Activated naive CD4-positive, alpha-beta T cell treated with anti-CD3 and anti-CD28 coated beads for 36 hours (primary cell): ENCODE measurements at regions not wholly inside any gene's neighbourhood (a gene's known extent, or its start where the extent isn't known, plus 50 kb on each side); places are given as distances from the start of the nearest gene placed in this dataset.

Experiments
- CTCF ChIA-PET: fragments of 350-600 bp; sonication (Branson Sonifier 250); formaldehyde crosslinking; loops from one replicate; lab custom pipeline; 2021; ENCODE audit warnings: antibody characterized with exemption; lab: Charles Lee
- DNase-seq: peaks from one replicate; pipeline ENCODE4 v3.0.0-alpha.2; 2020
- H3K27ac Mint-ChIP-seq: one replicate; pipeline ENCODE4 v1.8.0; 2021; ENCODE audit warnings: mild to moderate bottlenecking, mixed read lengths
- H3K27me3 Mint-ChIP-seq: one replicate; pipeline ENCODE4 v1.8.0; 2021; ENCODE audit warnings: low read depth, mixed read lengths
- H3K36me3 Mint-ChIP-seq: one replicate; pipeline ENCODE4 v1.8.0; 2021; ENCODE audit warnings: low read depth, mixed read lengths
- H3K4me1 Mint-ChIP-seq: one replicate; pipeline ENCODE4 v1.8.0; 2021; ENCODE audit warnings: low read depth, mixed read lengths
- H3K4me3 Mint-ChIP-seq: one replicate; pipeline ENCODE4 v1.8.0; 2021; ENCODE audit warnings: mild to moderate bottlenecking, moderate library complexity, mixed read lengths
- H3K9me3 Mint-ChIP-seq: one replicate; pipeline ENCODE4 v1.8.0; 2021; ENCODE audit warnings: mixed read lengths
- intact Hi-C: fragments of 100-400 bp; cut with micrococcal nuclease; formaldehyde crosslinking; loops from one replicate; pipeline ENCODE4 v1.15.1; 2023

DNA sequence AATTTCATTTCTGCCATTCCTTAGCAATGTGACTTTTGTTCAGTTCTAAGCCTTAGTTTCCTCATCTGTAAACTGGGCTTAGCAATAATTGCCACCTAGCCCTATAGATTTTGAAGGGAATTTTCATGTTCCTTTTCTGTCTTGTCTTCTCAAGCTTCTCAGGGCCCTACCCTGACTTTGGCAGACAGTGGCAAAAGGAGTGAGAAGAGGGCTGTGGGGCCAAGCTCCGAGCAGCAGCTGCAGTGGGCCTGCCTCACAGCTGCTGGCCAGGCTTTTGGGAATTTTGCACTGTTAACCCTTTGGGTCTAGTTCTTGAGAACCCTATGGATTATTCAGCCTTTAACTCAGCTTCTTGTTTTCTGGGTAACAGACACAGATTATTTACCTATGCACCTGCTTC, 67.6 kb upstream of the IGSF1 start:
- CTCF ChIA-PET = no interaction called here
- H3K4me3 Mint-ChIP-seq = no peak overlapping the region

DNA sequence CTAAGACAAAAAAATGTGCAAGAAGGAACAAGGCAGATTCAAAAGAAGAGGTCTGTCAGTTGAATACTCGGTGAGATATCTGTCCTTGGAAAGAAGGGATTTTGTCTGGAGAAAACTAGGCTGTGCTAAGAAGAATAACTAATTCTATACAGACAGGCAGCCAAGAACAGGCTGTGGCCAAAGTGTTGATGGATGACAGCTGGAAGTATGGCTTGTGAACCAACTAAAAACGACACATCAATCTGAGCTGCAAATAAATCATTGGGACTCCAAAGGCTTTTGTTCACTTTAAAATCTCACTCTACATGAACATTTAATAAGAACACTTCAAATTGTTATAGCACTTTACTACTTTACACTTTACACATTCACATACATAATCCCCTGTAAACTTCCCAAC, 70.5 kb upstream of the IGSF1 start:
- CTCF ChIA-PET = no interaction called here
- no peak overlapping the region for H3K4me3 Mint-ChIP-seq
- no peak overlapping the region for H3K27ac Mint-ChIP-seq
- no peaks in the 10 kb centered on the region for H3K36me3 Mint-ChIP-seq
- H3K27me3 Mint-ChIP-seq = no peaks in the 10 kb centered on the region
- H3K4me1 Mint-ChIP-seq = no peaks in the 10 kb centered on the region
- no peak for DNase-seq
- intact Hi-C loops = no loop called here
- H3K9me3 Mint-ChIP-seq = no peaks in the 10 kb centered on the region

More for the DNA sequence above, 67.6 kb upstream of the IGSF1 start:
- intact Hi-C loops = no loop called here
- DNase-seq = no peak
- Mint-ChIP-seq H3K27ac (no peak overlapping the region), H3K9me3 (no peaks in the 10 kb centered on the region), H3K36me3 (no peaks in the 10 kb centered on the region), H3K4me1 (no peaks in the 10 kb centered on the region), H3K27me3 (no peaks in the 10 kb centered on the region)

DNA sequence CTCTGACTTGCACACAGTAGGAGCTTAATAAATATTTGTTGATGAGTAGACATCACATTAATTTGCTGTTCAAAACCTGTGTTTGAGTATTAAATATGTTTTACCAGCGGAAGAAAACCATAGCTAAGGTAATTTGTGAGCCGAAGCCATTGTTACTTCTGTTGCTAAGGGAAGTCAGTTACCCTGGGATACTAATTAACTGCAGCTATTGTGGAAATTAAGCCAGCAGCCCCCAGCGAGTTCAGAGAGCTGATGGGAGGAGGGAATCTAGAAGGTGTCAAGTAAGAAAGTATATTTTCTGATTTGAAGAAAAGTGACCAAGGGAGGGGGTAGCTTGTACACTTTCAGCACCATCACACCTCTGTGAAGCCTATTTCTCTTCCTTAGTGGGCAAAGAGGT, 76.7 kb upstream of the IGSF1 start:
- CTCF ChIA-PET = interaction anchor here (0.7 kb wide), 1 partner anchor 10 kb away, joined by 4 read pairs; no protein-coding TSS in a partner anchor

DNA sequence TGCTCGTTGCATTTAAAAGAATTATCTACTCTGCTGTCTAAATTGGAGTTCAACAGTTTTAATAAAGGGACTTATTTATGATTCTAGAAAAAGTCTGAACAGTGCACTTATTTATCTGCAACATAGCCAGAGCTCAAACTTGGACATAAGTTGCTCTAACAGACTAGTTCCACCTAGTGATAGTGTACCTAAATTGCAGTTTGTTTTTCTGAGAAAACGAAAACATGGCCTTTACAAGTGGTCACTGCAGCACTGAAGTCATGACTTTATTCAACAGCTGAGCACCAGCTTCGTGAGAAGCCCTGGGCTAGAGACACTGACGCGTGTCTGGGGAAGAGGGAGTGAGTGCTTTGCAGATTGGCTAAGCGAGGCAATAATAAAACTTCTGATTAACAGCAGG, 77.3 kb upstream of the IGSF1 start:
- Mint-ChIP-seq H3K9me3 (no peaks in the 10 kb centered on the region), H3K36me3 (no peaks in the 10 kb centered on the region), H3K4me3 (no peak overlapping the region), H3K27ac (no peak overlapping the region), H3K27me3 (no peaks in the 10 kb centered on the region), H3K4me1 (no peaks in the 10 kb centered on the region)
- no peak for DNase-seq
- CTCF ChIA-PET = interaction anchor here (0.7 kb wide), 1 partner anchor 10 kb away, joined by 4 read pairs; no protein-coding TSS in a partner anchor
- intact Hi-C loops = no loop called here

More for the DNA sequence above, 76.7 kb upstream of the IGSF1 start:
- no peaks in the 10 kb centered on the region for H3K27me3 Mint-ChIP-seq
- H3K27ac Mint-ChIP-seq = no peak overlapping the region
- H3K4me3 Mint-ChIP-seq = no peak overlapping the region
- intact Hi-C loops = no loop called here
- DNase-seq = no peak
- H3K36me3 Mint-ChIP-seq = no peaks in the 10 kb centered on the region
- no peaks in the 10 kb centered on the region for H3K9me3 Mint-ChIP-seq
- no peaks in the 10 kb centered on the region for H3K4me1 Mint-ChIP-seq

DNA sequence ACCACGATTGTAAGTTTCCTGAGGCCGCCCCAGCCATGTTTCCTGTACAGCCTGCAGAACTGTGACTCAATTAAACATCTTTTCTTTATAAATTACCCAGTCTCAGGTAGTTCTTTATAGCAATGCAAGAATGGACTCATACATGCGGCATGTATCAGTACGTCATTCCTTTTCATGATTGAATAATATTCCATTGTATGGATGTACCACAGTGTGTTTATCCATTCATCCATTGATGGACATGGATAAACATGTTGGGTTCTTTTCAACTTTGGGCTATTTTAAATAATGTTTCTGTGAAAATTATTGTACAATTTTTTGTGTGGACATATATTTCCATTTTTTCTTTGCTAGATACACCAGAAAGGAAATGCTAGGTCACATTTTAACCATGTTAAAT, 99.2 kb upstream of the IGSF1 start:
- Mint-ChIP-seq H3K4me1 (no peaks in the 10 kb centered on the region), H3K4me3 (no peak overlapping the region), H3K9me3 (peaks cover 8% of the 10 kb centered on the region), H3K27ac (no peak overlapping the region), H3K27me3 (no peaks in the 10 kb centered on the region), H3K36me3 (no peaks in the 10 kb centered on the region)
- no peak for DNase-seq
- CTCF ChIA-PET = no interaction called here
- intact Hi-C loops = no loop called here

DNA sequence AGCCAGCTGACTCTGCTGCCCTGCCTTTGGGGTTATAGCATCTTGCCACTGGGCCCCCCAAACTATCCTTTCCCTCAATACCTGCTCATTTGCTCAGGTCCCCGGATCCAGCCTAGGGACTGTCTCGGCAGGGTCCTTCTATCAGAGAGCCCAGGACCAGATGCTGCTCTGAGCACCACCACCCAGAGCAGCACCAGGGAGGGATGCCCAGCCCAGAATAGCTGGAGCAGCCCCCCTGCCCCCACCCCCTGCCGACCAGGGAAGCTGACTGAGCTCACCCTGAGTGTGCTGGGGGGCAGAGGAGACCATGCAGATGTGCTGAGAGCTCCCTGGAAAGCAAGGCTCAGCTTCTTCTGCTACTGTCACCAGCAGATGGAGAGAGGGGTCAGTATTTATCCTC, 103.6 kb upstream of the IGSF1 start:
- Mint-ChIP-seq H3K4me3 (no peak overlapping the region), H3K27me3 (no peaks in the 10 kb centered on the region), H3K4me1 (no peaks in the 10 kb centered on the region), H3K27ac (no peak overlapping the region), H3K36me3 (no peaks in the 10 kb centered on the region), H3K9me3 (peaks cover 6% of the 10 kb centered on the region)
- CTCF ChIA-PET = no interaction called here
- intact Hi-C loops = no loop called here
- no peak for DNase-seq

DNA sequence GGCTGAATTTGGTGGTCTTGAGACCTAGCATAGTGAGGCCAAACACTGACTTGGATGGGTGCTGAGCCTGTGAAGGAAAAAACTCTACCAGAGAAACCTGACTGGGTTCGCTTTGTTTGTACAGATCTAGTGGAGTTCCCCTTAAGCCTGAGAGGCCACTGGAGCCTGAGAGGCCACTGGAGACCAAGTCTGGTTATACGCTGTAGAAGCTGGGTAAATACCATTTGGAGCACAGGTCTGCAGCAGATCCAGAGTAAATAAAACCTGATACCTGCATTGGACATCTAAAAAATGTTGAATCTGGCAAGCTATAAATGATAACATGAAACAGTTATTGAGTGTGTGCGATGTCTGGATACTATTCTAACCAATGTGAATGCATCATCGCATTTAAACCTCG, 104.3 kb upstream of the IGSF1 start:
- Mint-ChIP-seq H3K36me3 (no peaks in the 10 kb centered on the region), H3K27ac (no peak overlapping the region)

DNA sequence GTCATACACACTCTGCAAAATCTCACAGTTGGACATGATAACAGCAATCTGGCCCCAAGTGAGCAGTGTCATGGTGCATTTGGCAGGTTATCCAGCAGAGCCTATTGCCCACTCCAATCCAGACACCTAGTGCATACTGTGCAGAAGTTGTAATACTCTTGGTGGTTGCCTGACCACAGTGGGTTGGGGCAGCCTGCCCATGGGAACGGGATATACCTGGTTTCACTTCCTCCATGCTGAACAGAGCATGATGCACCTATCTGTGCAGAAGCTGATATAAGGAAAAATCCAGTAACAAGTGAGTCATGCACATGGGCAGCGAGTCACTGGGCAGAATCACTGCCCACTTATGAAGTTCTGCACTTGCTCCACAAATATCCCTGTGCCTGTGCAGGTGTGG, 105.3 kb upstream of the IGSF1 start:
- Mint-ChIP-seq H3K4me1 (no peaks in the 10 kb centered on the region), H3K9me3 (no peaks in the 10 kb centered on the region), H3K27ac (no peak overlapping the region), H3K36me3 (no peaks in the 10 kb centered on the region), H3K27me3 (no peaks in the 10 kb centered on the region), H3K4me3 (no peak overlapping the region)
- CTCF ChIA-PET = no interaction called here
- DNase-seq = no peak
- intact Hi-C loops = no loop called here

More for the DNA sequence above, 104.3 kb upstream of the IGSF1 start:
- CTCF ChIA-PET = no interaction called here
- no peak for DNase-seq
- Mint-ChIP-seq H3K4me1 (no peaks in the 10 kb centered on the region), H3K4me3 (no peak overlapping the region), H3K9me3 (no peaks in the 10 kb centered on the region), H3K27me3 (no peaks in the 10 kb centered on the region)
- intact Hi-C loops = no loop called here

DNA sequence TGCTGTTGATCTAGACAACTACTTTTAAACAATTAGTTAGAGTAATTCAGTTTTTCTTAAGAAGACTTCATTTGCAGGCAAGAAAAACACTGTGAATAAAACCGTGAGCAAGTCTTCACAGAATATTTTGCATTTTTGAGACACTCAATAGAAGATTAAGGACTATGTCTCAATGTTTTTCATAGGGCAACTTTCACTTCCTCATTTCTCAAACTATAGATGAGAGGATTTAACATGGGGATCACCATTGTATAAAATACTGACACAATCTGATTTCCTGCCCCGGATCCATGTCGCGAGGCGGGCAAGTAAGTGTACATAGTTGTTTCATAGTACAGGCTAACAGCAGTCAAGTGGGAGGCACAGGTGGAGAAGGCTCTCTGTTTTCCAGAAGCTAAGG, 108.8 kb upstream of the IGSF1 start:
- no peak overlapping the region for H3K27ac Mint-ChIP-seq
- intact Hi-C loops = no loop called here
- no peak for DNase-seq
- no peaks in the 10 kb centered on the region for H3K27me3 Mint-ChIP-seq
- no peaks in the 10 kb centered on the region for H3K4me1 Mint-ChIP-seq
- no peak overlapping the region for H3K4me3 Mint-ChIP-seq
- H3K9me3 Mint-ChIP-seq = no peaks in the 10 kb centered on the region
- CTCF ChIA-PET = no interaction called here
- H3K36me3 Mint-ChIP-seq = no peaks in the 10 kb centered on the region

DNA sequence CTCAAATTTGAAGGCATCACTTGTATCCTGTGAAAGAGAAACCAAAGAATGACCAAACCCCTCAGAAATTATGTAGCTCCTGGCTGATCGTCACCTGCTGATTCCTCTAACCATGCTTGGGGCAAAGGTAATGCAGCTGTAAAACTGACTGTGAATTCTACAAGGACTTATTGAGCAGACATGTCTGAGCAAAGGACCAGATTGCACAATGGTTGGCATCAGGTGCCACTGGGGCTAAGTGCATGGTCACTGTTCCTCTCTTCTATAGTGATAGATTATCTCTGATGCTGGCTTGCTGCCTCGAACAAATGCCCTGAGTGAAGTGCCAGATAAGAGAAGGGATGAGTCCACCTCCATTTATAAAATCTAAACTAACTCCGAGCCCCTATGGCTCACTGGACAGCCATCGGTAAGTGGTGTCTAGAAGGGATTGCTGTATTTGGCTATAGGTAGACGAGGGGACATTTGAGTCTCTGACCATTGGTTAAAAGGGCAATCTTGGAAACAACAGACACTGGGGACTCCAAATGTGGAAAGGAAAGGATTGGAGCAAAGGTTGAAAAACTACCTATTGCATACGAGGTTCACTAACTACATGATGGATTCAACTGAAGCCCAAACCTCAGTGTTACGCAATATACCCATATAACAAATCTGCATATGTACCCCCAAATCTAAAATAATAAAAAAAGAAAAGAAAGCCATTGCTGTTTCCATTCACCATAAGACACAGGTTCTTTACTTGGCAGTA, 110.7 kb upstream of the IGSF1 start:
- H3K4me3 Mint-ChIP-seq = no peak overlapping the region
- H3K4me1 Mint-ChIP-seq = no peaks in the 10 kb centered on the region
- H3K27me3 Mint-ChIP-seq = no peaks in the 10 kb centered on the region
- H3K36me3 Mint-ChIP-seq = no peaks in the 10 kb centered on the region
- CTCF ChIA-PET = no interaction called here
- no peak overlapping the region for H3K27ac Mint-ChIP-seq
- H3K9me3 Mint-ChIP-seq = no peaks in the 10 kb centered on the region
- DNase-seq = no peak
- intact Hi-C loops = no loop called here

DNA sequence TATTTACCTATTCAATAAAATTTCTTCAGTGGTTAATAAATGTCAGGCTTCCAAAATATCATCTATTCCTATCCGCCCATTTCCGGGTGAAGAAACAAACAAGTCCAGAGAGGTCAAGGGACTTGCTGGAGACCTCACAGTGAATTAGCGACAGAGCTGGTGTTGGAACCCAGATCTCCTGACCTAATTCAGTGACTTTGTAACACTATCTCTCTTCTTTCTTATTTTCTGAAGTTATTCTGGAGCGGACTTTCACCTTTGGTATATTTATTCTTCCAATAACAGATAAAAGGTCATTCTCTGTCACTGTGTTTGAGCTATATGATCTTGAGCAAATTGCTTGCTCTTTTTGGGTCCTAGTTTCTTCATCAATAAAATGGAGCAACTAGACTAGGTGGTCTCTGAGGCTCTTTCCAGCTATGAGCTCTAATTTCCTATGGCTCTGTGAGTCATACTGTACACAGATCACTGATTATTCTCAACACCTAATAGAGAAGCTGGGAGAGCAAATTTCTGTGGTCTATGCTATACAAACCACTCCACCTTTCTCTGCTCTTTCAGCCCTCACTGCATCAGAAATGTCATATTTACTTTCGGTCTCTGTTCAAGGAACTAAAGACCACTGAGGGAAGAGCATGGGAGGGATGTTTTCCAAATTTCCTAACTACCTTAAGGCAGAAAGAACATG, 113.2 kb upstream of the IGSF1 start:
- Mint-ChIP-seq H3K36me3 (no peaks in the 10 kb centered on the region), H3K4me1 (no peaks in the 10 kb centered on the region), H3K4me3 (no peak overlapping the region), H3K27me3 (no peaks in the 10 kb centered on the region), H3K9me3 (no peaks in the 10 kb centered on the region), H3K27ac (no peak overlapping the region)
- CTCF ChIA-PET = no interaction called here
- intact Hi-C loops = no loop called here
- no peak for DNase-seq

DNA sequence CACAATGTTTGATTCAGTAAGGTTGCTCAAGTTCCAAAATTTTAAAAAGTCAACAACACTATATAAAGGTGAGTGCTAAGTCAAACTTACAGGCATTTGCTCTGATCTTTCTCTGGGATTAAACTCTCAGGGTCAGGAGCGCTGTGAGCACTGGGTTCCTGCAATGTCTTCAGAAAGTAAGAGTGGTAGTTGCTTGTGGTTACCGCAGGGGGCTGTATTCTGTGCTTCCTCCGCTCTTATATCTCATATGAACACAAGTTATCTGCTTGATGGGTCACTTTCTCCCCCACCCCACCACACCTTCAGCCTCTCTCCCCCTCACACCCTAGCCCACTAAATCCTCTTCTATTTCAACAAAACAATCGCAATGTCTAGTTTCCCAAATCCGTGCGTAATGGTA, 116.4 kb upstream of the IGSF1 start:
- no peaks in the 10 kb centered on the region for H3K9me3 Mint-ChIP-seq
- no peaks in the 10 kb centered on the region for H3K27me3 Mint-ChIP-seq
- CTCF ChIA-PET = no interaction called here
- no peak for DNase-seq
- no peaks in the 10 kb centered on the region for H3K36me3 Mint-ChIP-seq
- H3K4me1 Mint-ChIP-seq = no peaks in the 10 kb centered on the region
- no peak overlapping the region for H3K27ac Mint-ChIP-seq
- intact Hi-C loops = no loop called here
- H3K4me3 Mint-ChIP-seq = no peak overlapping the region

DNA sequence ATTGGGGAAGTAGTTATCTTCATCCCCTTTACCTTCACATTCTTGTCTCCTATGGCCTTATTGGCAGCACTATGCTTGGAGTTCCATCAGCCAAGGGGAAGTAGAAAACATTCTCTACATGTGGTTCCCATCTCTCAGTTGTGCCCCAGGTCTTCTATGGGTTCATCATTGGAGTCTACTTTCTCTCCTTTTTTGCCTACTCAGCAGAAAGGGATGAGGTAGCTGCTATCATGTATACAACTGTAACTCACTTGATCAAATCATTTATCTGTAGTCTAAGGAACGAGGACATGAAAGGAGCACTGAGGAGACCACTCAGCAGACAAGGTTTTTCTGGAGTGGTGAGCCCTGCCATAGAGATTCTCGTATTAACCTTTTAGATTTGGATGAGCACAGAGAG, 119.0 kb upstream of the OR13H1 start:
- DNase-seq = no peak
- Mint-ChIP-seq H3K9me3 (no peaks in the 10 kb centered on the region), H3K4me1 (no peaks in the 10 kb centered on the region), H3K27me3 (peaks cover 2% of the 10 kb centered on the region), H3K36me3 (no peaks in the 10 kb centered on the region), H3K27ac (no peak overlapping the region), H3K4me3 (no peak overlapping the region)
- CTCF ChIA-PET = no interaction called here
- intact Hi-C loops = no loop called here
